Neural progenitor cell (in vitro differentiated cells): ENCODE measurements at regions not wholly inside any gene's neighbourhood (a gene's known extent, or its start where the extent isn't known, plus 50 kb on each side); places are given as distances from the start of the nearest gene placed in this dataset.

Source experiments
- EZH2 ChIP-seq: fragments of 200-600 bp; sonication (generic); IDR thresholded peaks from 2 replicates; pipeline ENCODE4 v1.6.1; 2017; ENCODE audit warnings: antibody characterized with exemption, mild to moderate bottlenecking, moderate library complexity
- EZH2phosphoT487 ChIP-seq: fragments of 200-600 bp; sonication (generic); IDR thresholded peaks from 2 replicates; pipeline ENCODE4 v1.6.1; 2017; ENCODE audit warnings: antibody characterized with exemption
- TF ChIP-seq, protein P1 (sequence below): fragments of 200-600 bp; sonication (generic); IDR thresholded peaks from 2 replicates; pipeline ENCODE4 v1.5.1; 2017; ENCODE audit warnings: antibody characterized with exemption, mild to moderate bottlenecking

DNA sequence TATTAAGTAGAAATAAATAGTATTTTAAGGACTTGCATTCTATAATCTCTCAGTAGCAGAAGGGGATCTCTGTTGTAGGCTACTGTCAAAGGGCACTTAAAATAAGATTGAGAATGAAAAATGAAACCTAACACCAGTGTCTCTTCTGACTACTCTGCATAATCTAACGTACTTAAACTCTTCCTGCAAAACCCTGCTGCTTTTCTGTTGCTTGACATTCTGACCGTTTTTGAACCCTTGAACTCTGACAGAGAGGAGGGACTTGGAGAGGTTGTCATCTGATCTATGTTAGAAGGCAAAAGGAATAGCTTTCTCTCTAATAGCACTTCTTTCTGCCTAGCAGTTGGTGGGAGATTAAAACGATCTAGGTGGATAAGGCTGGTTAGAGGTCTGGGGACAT lies 204.6 kb downstream of the ZIC1 start:
- TF ChIP-seq, protein P1, sequence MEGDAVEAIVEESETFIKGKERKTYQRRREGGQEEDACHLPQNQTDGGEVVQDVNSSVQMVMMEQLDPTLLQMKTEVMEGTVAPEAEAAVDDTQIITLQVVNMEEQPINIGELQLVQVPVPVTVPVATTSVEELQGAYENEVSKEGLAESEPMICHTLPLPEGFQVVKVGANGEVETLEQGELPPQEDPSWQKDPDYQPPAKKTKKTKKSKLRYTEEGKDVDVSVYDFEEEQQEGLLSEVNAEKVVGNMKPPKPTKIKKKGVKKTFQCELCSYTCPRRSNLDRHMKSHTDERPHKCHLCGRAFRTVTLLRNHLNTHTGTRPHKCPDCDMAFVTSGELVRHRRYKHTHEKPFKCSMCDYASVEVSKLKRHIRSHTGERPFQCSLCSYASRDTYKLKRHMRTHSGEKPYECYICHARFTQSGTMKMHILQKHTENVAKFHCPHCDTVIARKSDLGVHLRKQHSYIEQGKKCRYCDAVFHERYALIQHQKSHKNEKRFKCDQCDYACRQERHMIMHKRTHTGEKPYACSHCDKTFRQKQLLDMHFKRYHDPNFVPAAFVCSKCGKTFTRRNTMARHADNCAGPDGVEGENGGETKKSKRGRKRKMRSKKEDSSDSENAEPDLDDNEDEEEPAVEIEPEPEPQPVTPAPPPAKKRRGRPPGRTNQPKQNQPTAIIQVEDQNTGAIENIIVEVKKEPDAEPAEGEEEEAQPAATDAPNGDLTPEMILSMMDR: no peak
- TF ChIP-seq EZH2phosphoT487 (no peak), EZH2 (no peak)
